Stimulated activated CD4-positive, alpha-beta T cell treated with anti-CD3 and anti-CD28 coated beads, Interleukin-1b, Interleukin-23, amount 100 ng/mL, for 1 hour (primary cell): ENCODE measurements at regions not wholly inside any gene's neighbourhood (a gene's known extent, or its start where the extent isn't known, plus 50 kb on each side); places are given as distances from the start of the nearest gene placed in this dataset.

Experiments
- DNase-seq, 2 donors: peaks; one replicate each; pipeline ENCODE4 v3.0.0-alpha.2; 2020; ENCODE audit warnings: low read depth in 2 of 2

DNA sequence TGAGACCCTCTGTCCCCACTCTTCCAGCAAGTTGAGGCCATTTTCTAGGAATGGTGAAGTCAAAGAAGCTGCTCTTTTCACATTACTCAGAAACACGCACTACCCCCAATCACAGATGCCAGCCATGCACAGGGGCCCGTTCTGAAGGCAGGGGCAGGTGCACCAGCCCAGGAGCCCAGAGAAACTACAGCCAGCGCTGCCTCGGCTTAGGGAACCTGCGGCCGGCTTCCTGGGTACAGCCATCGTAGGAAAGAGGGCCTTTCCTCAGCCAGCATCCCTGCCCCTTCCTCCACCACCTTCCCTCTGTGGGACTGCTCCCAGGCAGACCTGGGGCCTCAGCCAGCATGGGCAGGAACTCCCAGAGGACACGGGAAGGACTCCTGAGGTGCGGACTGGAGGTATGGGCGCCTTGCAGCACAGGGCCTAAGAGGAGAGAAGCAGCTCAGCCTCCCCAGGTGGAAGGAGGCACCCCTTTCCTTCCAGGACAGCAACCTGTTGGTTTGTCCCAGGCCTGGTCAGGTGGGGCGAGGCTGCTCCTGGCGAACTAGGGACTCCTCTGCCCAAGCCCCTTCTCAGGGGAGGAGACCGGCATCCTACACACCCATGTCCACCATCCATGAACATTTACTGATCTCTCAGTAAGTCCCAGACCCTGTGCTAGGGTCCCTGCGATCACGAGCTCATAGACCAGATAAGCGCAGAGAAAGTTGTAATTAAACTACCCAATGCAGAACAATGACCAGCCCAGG lies 99.0 kb upstream of the ID2 start:
- DNase-seq: no peak

DNA sequence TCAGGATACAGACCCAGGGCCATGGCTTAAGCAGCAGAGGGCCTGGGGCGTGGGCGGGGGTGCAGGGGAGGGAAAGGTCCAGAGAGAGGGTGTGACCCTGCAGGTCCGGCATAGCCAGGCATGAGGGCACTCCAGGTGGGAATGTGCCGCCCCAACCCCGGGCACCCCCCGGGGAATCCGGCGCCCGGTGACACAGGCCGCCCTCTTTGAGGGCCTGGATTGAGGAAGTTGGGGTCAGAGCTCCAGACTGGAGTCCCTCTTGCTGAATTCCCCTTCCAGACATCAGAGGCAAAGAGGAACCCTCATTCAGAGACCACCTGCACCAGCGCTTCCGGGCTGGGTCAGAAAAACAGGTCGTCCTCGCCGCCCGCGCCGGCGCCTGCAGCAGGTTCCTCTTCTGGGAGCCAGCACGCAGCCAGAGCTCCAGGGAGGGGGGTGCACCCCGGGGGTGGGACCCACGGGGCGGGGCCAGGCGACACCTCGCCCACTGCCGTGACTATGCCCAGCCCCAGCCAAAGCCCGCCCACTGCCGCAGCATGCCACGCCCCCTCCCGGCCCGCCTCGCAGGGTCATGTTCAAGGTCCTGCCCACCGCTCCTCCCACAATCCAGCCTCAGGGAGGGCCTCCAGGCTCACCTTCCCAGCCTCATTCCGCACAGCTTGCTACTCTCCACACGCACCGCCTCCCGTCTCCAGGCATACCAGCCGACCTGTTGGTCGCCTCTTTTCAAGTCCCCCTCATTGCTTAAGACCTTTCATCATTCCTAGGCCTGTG lies 98.3 kb upstream of the ID2 start:
- DNase-seq: peak; percentile 14 to 58

DNA sequence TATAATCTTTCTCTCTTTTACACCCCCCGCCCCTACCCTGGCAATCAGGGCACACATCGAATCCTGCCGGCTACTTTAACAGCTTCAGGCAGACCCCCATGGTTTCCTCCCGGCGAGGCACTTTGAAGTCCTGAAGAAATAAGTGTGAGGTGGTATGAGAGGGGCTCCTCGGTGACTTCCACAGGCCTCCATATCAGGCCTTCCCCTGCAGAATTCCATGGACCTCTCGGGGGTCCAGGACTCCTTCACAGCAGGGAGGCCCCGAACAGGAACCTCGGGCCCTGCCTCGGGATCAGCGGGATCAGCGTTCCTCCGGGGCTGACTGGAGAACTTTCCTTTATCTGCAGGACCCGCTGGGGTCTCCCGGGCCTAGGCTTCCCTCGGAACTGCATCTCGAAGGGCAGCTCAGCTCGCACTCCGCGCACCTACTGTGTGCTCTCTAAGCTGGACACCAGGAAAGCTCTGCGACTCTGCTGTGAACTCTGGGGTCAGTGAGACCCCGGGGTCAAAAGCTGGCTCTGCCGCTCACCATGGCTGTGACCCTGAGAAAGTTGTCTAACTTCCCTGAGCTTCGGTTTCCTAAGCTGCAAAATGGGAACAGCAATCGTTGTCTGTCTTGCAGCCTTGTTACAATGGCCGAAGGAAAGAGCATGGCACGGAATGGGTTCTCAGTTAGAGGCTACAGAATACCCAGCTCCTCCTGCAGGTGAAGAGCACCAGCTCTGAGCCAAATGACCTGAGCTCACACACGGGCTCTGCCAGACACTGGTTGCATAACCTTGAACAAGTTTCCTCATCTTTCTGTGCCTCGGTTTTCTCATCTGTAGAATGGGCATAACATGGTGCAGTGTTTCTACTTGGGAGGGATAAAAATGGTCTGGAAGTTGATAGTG lies 97.4 kb upstream of the ID2 start:
- no peak for DNase-seq

DNA sequence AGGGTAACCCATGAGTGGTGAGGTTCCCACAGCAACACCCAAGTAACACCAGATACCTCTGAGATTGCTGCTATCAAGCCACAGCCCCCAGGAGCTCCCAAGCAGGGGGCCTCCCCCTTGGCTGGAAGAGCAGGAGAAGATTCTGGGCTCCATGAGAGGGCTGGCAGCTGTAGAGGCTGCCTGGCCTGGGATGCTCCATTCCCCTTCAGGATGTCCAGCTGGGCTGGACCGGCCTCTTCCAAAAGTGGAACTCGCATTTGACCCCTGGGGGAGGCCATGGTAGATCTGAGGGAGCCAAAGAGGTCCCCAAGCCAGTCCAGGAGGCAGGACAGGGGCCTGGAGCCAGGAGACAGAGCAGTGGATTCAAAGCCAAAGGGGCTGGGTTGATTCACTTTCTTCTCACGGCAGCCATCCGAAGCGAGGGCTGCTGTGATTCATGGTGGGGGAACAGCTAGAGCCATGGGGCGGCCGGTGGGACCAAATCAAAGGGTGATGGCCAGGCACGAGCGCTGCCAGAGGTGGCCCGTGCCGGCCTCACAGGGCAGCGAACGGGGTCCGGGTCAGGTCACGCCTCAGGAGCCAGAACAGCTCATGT lies 95.3 kb upstream of the ID2 start:
- DNase-seq: no peak

DNA sequence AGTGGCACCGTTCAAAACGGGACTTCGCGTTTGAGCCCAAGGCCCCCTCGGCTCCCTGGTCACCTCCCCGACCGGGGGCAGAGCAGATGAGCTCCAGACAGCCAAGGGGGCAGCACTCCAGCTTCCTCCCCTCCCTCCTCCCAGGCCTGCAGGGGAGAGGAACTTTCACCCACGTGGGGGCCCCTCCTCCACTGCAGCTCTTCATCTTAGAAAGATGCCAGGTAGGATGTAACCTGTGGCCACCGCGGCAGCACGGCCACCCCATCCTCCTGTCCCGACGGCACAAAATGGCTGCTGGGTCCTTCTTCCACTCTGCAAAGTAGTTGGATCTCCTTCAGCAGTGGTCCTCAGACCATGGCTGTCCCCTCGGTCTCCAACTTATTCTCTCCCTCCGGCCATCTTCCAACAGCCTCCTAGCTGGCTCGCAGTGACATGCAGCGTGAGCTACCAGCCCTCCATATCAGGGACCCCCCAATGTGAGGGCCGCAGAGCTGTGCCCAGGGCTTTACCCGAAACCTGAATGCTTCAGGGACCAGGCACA lies 94.5 kb upstream of the ID2 start:
- DNase-seq: no peak

DNA sequence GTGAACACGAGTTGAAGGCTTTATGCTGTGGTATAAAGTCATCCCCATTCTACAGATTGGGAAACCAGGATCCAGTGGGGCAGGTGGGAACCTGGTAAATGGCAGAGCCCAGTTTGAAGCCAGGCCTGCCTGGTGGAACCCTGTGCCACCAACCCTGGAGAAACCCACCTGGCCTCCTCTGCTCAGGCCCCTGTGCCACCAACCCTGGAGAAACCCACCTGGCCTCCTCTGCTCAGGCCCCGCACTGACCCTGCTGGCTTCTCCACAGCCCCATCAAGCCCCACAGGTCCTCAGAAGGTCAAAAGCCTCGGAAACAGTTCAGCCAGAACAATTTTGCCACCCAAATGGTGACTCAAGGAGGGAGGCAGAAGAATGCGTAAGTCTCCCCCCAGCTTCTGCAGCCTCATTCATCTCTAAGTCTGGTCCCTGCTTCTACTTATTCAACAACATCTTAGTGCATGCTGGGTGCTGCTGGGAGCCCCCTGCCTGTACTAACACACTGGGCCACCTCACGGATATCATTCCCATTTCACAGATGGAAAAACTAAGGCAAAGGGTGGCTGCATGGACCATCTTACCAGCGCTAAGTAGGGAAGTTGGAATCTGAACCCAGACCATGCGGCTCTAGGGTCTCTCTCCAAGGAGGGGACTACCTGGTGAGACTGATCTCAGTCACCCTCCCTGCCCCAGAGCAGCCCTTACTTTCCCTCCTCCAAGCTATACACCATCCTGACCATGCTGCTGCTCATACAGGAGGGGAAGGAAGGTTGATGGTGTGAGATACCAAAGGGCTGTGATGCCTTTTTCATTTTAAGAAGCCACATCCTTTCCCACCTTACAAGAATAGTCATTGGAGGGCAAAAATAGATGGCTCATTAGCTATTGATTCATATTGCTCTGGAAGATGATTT lies 93.7 kb upstream of the ID2 start:
- DNase-seq: no peak

DNA sequence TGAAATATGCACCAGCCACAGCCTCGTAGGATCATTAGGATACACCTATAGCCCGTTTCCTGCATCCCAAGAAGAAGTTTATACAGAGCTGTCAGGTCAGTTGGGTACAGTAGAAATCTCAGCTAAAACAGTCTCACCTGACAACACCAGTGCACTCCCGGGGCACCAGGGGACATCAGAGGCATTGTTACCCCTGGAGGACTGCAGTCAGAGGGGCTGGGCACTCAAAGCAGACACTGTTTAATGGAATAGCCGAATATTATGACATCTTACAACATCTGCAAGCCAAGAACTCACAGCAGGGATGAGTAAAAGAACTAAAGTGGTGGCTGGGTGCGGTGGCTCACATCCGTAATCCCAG lies 93.0 kb upstream of the ID2 start:
- no peak for DNase-seq

DNA sequence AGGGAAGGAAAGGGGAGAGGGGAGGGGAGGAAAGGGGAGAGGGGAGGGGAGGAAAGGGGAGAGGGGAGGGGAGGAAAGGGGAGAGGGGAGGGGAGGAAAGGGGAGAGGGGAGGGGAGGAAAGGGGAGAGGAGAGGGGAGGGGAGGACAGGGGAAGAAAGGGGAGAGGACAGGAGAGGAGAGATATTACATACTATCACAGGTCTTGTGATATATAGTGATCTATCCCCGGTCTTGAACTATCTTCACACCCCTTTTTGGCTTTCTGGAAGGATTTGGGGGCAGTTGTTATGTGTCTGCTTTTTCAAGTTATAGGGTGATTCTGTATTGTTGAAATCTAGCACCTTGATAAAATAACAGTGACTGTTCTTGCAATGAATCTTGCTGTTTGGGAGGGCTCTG lies 92.1 kb upstream of the ID2 start:
- no peak for DNase-seq

DNA sequence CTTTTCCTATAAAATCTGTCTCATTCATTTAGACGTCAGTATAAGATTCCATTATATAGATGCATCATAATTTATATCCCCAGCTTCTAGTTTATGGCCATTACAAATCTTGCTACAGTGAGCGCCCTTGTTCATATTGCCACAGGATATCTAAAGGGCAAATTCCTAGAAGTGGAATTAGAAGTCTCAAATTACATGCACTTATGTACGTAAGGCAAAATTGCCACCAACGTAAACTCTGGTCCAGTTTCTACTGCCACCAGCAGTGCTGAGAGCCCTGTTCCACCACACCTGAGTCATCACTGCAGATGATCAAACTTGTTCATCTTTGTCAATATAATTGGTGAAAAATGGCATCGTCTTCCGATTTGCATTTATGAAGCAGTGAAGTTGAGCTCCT lies 90.9 kb upstream of the ID2 start:
- no peak for DNase-seq

DNA sequence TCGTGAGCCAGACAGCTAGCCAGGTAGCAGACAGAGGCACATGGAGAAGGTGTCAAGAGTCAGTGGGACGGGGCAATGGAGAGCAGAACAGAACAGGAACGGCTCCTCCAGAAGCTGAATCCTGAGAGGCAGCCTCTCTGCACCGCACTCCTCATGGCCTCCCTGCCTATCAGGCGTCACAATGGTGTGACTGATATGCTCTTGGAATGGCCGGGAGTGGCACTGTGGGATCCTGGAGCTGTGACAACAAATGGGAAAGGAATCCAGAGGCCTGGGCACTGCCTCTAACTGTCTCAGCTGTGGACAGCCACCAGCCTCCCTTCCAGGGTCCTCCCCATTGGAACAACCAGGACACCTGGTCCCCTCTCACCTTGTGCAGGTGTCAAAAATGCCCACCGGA lies 89.1 kb upstream of the ID2 start:
- DNase-seq: no peak

DNA sequence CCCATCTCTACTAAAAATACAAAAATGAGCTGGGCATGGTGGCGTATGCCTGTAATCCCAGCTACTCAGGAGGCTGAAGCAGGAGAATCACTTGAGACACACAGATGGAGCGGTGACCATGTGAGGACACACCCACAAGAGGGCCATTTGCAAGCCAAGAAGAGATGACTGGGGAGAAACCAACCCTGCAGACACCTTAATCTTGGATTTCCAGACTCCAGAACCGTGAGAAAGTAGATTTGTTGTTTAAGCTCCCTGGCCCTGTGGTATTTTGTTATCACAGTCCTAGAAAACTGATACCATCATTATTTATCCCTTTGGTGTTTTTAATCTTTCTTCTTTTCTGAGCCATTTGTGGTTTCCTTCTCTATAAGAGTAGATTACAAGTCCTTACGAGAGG lies 88.6 kb upstream of the ID2 start:
- no peak for DNase-seq

DNA sequence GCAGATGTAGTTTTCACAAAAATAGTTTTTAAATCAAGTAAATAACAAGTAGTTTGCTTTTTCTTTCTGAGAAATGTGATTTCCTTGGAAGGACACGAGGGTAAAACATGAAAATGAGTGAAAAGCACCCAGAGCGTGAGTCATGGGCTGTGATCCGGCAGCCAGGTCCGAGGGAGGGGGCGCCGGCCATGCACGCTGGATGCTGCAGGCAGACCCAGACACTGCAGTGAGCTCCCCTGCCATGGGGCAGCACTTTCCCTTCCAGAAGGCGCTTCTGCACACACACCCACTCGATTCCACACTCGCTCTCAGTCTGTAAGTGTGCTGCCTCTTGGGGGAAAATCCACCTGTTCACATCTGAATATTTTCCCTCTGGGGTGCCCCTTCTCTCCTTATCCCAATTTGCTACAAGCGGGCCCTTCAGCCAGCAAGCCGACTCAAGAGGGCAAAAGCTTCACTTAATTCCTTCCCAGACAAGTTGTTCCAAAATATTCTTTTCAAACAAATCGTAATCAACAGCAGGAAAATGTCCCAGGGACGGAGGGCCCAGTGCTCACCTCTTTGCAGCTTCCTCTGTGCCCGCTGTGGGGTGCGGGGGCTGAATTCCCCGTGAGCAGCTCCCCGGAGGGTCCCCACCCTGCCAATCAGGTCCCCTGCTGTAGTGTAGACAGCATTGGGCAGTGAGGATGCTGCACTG lies 87.0 kb upstream of the ID2 start:
- no peak for DNase-seq

DNA sequence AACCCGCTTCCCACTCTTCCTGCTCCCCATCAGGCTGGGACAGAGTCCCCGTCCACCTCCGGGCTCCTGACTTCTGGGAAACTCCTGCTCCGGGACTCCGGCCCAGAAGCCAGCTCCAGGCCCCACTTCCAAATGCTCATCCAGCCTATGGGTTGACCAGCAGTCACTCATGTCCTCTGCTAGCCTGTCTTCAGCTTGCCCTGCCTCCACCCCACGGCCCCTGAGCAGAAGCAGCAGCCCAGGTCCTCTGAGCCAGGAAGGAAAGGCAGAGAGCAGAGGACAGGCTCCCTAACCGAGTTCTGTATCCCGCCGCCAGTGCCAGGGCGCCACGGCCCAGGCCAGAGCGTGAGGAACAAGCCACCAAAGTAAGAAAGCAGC lies 86.4 kb upstream of the ID2 start:
- DNase-seq: no peak

DNA sequence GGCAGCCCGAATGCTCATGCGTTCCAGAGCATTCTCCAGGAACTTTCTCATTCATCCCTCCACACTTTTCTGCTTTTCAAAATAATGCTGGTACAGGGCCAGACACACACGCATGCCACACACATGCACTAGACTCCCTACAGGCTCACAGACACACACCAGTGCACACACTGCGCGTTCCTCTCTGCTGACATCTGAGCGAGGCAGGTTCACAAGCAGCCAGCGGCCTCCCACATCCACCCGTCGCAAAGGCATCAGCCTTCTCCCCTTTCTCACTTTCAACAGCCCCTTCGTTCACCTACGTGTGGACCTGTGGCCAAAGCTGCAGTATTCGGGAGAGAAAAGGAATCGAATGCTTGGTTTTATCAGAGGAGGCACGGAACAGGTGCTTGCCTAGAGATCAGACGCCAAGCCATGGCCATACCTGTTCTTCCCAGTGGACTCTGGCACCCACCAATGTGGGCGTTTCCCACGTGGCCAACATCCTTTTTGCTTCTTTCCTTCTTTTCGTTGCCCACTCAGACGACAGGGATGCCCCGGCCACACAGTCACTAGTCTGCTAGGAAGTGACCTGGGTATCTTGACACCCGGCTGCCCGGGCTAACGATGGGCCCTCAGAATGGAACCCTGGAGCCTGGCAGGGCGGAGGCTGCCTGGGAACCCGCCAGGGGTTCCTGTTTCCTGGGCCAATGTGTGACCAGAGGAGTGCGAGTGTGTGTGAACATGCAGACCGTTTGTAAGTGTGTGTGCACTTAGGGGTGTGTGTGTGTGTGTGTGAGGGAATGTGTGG lies 85.8 kb upstream of the ID2 start:
- DNase-seq: no peak

DNA sequence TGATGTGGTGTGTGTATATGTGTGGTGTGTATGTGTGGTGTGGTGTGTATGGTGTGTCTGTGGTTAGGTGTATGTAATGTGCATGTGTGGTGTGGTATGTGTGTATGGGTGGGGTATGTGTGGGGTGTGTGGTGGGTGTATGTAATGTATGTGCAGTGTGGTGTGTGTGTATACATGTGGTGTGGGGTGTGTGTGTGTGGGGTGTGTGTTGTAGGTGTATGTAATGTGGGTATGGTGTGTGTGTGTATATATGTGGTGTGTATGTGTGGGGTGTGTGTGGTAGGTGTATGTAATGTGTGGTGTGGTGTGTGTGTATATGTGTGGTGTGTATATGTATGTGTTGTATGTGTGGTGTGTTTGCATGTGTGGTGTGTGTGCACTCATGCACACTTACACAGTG lies 84.8 kb upstream of the ID2 start:
- DNase-seq: no peak

DNA sequence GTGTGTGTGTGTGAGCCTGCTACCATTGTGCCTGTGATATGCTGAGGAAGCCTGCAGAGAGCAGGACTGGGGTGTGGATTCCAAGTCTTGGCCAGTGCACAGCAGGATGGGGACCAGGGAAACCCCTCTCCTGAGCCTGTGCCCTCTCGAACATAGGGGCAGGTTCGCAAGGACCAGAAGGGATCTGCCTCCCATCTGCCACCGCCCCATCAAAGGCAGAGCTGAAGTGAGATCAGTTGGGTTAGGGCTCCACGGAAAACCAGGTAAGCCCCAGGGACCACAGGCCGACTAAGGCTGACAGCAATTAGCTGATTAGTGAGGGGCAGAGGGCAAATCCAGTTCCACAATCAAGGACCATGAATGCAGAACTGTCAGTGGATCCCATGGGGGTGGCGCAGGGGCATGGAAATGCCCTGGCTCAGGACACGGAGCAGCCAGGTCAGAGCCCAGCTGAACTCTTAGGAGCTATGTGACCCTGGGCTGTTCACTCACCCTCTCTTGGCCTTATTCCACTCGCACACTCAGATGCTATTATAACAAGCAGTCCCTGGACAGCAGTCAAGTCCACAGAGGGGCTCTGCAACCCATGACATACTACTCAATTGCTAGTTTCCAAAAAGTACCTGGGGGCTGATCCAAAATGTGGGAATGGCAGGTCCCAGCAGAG lies 84.2 kb upstream of the ID2 start:
- no peak for DNase-seq

DNA sequence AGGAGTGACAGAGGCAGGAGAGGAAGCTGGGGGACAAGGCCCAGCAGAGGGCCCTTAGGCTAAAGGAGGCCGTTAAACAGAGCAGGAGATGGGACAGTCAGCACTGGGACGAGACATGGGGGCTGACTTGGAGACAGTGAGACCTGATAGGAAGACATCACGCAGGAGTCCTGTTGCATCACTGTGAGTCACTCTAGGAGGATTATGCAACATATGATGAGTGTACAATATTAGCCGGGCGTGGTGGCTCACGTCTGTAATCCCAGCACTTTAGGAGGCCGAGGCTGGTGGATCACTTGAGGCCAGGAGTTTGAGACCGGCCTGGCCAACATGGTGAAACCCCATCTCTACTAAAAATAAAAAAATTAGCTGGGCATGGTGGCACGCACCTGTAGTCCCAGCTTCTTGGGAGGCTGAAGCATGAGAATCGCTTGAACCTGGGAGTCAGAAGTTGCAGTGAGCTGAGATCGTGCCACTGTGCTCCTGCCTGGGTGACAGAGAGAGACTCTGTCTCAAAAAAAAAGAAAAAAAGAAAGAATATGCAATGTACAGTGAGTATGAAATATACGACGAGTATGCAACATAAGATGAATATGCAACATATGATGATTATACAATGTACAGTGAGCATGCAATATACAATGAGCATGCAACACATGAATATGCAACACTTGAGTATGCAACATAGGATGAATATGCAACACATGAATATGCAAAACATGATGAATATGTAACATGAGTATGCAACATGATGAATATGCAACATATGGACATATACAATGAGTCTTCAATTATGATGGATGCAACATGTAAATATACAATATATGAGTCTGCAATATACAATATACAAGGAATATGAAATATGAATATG lies 83.3 kb upstream of the ID2 start:
- DNase-seq: no peak
